Activated T-cell treated with anti-CD3 and anti-CD28 coated beads, Interleukin-2, amount 50 U/mL, for 48 hours (primary cell): ENCODE measurements at regions not wholly inside any gene's neighbourhood (a gene's known extent, or its start where the extent isn't known, plus 50 kb on each side); places are given as distances from the start of the nearest gene placed in this dataset.
A peak's percentile ranks its signal among the peaks of the same experiment; 100 is the strongest.

Experiments used
- DNase-seq, 2 experiments: peaks; one replicate each; pipeline ENCODE4 v3.0.0-alpha.2; 2020

DNA sequence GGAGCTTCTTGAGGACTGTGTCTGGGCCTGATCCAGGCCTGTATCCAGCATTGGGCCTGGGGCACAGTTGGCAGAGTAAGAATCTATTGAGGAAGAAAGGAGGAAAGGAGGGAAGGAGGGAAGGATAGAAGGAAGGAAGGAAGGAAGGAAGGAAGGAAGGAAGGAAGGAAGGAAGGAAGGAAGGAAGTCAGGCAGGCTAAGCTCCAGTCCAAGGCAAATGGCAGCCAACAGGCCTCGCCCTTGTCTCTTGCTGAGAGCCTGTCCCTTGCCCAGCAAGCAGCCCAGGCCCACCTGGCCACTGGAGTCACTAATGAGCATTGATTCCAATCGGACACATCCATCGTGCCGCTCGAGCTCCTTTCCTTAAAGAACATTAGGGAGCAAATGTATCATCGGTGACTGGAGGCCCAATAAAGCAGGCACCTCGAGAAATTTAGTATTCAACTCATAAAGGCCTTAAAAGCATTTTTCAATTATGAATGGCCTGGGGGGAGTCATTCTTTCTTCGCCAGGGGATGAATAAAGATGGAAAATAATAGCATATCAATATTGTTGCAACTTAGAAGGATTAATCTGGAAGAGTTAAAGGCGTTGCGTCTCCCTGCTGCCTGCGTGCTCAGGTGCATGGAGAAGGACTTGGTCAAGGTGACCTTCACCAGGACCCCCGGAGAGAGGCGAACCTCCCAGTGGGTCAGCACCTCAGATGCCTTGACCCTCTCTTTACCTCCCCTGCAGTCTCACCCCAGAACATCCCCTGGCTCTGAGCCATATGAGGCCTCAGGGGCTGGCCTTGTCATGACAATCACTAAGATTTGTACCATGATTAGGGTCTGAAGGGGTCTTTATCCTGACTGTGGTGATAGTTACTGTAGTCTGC lies 144.5 kb upstream of the RUNX3 start:
- DNase-seq = no peak

DNA sequence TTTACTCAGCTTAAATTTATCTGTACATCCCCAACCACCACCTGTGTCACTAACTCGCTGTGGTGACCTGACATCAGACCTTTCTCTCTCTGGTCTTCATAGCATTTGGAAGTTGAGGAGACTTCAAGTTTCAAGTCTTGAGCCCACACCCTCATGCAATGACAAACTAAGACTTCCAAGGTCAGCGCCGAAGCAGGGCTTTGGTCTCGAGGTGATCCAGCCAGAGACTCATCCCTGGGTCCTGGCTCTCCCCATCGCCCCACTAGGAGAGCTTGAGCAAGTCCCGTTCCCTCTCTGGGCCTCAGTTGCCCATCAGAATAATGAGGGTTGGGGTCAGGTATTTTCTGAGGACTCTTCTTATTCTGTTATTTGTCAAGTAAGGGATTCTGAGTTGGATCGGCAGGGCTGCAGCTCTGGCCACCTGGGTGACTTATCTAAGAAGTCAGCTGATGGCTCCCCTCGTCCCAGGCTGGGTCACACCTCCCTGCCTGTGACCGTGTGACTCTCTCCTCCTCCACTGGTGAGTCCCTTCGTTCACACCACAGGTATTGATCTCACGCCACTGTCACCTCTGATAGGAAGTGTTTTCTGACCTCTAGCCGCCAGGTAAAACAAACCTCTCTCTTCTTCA lies 143.7 kb upstream of the RUNX3 start:
- no peak for DNase-seq

GRCh38 chr1:25072461-25072860 lies 142.4 kb upstream of the RUNX3 start:
- DNase-seq = no peak

- DNase-seq = peak; percentile 36 to 40
Measured at GRCh38 chr1:25068829-25069228, 138.8 kb upstream of the RUNX3 start.

DNA sequence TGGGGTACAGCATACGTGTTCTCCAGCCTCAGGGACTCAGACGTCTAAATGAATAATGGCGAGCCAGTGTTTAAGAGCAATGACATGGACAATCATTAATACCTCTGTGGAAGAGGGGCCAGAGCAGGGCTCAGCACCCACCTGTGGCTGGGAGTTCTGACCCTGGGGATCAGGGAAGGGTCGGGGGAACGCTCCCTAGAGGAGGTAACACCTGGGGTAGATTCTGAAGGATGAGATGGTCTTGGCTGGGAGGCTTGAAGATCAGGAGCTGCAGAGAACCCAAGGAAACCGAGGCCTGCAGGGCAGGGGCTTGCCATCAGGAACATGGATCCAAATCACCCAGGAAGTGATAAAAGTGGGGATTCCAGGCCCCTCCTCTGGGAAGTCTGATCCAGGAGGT lies 138.2 kb upstream of the RUNX3 start:
- DNase-seq = no peak

- DNase-seq = no peak
Measured at GRCh38 chr1:25067518-25068251, 137.6 kb upstream of the RUNX3 start.

- no peak for DNase-seq
Measured at GRCh38 chr1:25066731-25067517, 136.8 kb upstream of the RUNX3 start.

DNA sequence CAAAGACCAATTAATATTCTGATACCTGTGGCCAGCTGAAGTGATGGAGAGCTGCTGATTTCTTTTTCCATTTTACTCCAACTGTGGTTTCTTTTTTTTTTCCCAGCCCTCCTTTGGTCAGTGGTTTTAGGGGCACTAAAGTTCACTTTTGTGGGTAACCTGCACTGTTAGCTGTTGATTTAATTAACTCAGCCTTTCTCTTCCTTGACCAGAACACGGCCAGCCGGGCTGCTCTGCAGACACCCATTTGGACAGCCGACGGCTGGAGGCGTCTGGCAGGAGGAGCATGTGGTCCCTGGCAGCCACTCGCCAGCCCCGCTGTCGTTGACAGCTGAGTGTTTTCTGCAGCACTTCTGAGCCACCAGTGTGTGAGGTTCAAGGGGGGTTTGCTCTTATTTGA lies 136.2 kb upstream of the RUNX3 start:
- DNase-seq = no peak

DNA sequence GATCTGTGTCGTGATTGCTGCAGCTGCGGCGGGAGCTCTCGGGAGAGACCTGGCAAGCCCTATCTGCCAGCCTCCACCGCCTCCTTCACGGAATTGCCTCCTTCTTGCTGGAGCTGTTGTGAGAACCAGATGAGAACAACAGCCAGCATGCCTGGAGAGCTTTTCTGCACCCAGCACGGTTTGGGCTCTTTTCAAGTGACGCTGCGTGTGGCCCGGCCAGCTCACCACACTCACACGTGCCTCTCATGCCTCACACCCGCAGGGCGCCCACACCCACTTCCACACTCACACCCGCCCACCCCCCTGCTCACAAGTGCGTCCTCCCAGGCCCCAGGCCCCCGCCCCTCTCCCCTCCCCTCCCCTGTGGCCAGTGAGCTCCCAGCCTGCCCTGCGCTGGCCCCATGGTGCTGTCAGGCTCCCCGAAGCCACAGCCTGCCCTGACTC lies 135.7 kb upstream of the RUNX3 start:
- DNase-seq = peak in 1 of 2 experiments; percentile 32

- DNase-seq = no peak
Measured at GRCh38 chr1:25065321-25065721, 135.2 kb upstream of the RUNX3 start.

GRCh38 chr1:25064465-25065240 lies 134.6 kb upstream of the RUNX3 start:
- DNase-seq = peak; percentile 43 to 45

GRCh38 chr1:25063591-25064416 lies 133.7 kb upstream of the RUNX3 start:
- no peak for DNase-seq

DNA sequence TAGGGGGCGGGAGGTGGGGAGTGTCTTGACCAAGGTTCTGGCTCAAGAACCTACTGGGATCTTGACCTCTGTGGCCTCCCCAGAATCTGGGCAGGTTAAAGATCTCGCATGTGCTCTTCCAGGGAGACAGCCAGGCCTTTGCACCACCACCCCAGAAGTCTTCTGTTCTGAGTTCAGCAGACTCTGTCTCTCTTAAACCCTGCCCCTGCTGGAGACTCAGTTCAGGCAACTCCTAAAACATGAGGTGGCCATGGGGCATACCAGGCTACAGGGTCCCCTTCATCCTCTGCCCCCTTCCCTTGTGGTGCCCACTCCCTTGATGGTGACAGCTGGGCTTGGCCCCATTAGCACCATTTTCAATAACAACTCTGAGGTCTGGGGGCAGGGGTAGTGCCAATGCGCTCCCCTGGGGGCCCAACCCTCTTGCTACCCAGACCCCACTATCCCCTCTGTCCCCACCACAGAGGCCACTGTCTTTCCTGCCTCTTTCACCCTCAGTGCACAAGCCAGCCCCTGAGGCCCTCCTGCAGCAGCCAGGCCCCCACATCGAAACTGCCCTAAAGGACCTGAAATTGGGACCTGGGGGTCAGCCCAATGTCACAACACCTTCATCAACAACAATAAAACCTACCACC lies 132.7 kb upstream of the RUNX3 start:
- no peak for DNase-seq

DNA sequence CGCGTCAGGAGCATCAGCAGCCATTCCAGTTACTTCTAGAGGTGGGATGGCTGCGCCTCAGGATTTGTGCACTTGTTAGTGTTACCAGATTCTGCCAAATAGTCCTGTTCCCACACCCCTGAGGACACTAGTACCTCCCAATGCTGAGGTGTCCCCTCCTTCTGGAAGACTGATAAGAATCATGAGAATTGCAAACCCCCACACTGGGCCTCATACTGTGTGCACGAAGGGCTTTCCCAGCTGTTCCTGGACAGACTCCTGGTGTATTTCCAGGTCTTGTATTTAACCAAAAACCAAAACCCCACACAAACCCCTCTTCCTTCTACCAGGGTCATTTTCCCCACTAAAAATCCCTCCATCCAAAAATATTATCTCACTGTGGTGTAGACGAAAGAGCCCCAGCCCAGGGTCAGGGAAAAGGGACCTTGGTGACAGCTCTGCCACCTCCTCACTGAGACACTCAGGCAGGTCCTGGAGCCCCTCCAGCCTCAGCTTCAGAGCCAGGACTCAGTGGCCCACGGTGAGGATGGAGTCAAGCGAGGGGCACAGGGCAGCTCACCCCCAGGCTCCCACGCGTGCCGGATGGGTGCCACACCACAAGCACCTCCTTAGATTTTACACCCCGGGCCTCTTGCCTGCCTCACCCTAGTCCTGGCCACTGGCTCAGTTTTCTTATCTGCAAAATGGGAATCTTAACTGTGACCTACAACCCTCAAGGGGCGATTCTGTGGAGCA lies 131.4 kb upstream of the RUNX3 start:
- DNase-seq = no peak

DNA sequence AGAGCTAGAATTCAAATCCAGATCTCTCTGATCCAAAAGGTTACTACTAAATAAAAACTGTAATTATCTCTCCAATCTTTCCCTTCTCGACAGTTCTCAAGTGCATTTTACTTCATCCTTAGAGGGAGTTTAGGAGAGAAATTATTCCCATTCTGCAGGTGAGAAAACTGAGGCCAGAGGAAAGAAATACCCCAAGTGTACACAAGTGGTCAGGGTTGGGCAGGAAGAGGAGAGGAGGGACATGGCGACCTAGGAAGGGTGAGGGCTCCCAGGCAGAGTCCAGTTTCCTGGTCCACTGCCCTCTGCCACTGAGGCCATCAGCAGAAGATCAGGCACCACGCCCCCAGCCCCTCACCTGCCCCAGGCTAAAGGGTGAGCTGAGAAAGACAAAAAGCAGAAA lies 127.1 kb upstream of the RUNX3 start:
- DNase-seq = no peak

- DNase-seq = no peak
Measured at GRCh38 chr1:25056536-25056935, 126.5 kb upstream of the RUNX3 start.

DNA sequence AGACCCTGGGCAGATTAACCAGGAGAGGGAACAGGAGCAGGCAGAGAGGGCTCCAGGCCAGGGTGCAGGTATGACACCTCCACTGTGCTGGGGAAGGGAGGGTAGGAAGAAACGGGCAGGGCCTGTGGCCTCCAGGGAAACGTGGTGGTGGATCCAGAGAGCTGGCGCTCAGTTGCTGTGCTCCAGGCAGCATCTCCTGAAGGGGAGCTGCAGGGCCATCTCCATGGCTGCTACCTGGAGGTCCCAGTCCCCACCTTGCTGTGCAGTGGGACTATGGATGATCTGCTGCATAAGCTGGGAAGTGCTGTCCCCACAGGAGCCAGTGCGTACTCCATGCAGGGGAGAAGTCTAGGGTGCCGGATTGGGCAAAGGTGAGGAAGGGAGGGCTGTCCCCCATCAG lies 125.9 kb upstream of the RUNX3 start:
- DNase-seq = no peak

- no peak for DNase-seq
Measured at GRCh38 chr1:25055324-25055780, 125.3 kb upstream of the RUNX3 start.

GRCh38 chr1:25054526-25055323 lies 124.6 kb upstream of the RUNX3 start:
- DNase-seq = no peak
